H1 (cell line): ENCODE measurements at regions not wholly inside any gene's neighbourhood (a gene's known extent, or its start where the extent isn't known, plus 50 kb on each side); places are given as distances from the start of the nearest gene placed in this dataset.

ENCODE experiments used
- CTCF ChIA-PET: fragments of 300-600 bp; sonication (Branson Sonifier 250); formaldehyde crosslinking; loops from one replicate; lab custom pipeline; 2021; ENCODE audit not compliant: partially characterized antibody; lab: Charles Lee
- POLR2A ChIA-PET: fragments of 300-600 bp; sonication (Branson Sonifier 250); formaldehyde crosslinking; loops from one replicate; lab custom pipeline; 2021; ENCODE audit warnings: inconsistent platforms; ENCODE audit not compliant: partially characterized antibody; lab: Charles Lee
- DNase-seq, 2 experiments: peaks; one replicate each; pipeline versions ENCODE4 v3.0.0 to v3.0.0-alpha.2; 2010 to 2022; ENCODE audit warnings: low spot score in 2 of 2, low read depth in 1 of 2, mixed read lengths in 1 of 2
- FAIRE-seq: peaks from 2 replicates; lab custom pipeline; 2011; peaks lifted over from hg19 to GRCh38; lab: Jason Lieb, UNC
- H2AFZ ChIP-seq: 2 replicates; pipeline ENCODE4 v1.8.1; 2012; ENCODE audit warnings: low read length, inconsistent platforms
- H2AK5ac ChIP-seq: 2 replicates; pipeline ENCODE4 v1.6.1; 2013; ENCODE audit warnings: low read depth, low read length
- H2BK120ac ChIP-seq: replicated peaks from 2 replicates; pipeline ENCODE3; 2013; ENCODE audit warnings: low read depth, low read length, inconsistent platforms
- H2BK12ac ChIP-seq: 2 replicates; pipeline ENCODE4 v1.6.1; 2013; ENCODE audit warnings: low read depth, low read length
- H2BK15ac ChIP-seq: 2 replicates; pipeline ENCODE4 v1.6.1; 2013; ENCODE audit warnings: low read length
- H2BK20ac ChIP-seq: 2 replicates; pipeline ENCODE4 v1.6.1; 2013; ENCODE audit warnings: low read length
- H2BK5ac ChIP-seq: 2 replicates; pipeline ENCODE4 v1.6.1; 2013; ENCODE audit warnings: low read depth, low read length
- H3K14ac ChIP-seq: 2 replicates; pipeline ENCODE4 v1.6.1; 2013; ENCODE audit warnings: inconsistent platforms; ENCODE audit not compliant: insufficient read length
- H3K18ac ChIP-seq: 2 replicates; pipeline ENCODE4 v1.6.1; 2013; ENCODE audit warnings: low read length; ENCODE audit errors: extremely low read depth
- H3K23ac ChIP-seq: 2 replicates; pipeline ENCODE4 v1.6.1; 2013; ENCODE audit warnings: inconsistent platforms; ENCODE audit not compliant: insufficient read length
- H3K23me2 ChIP-seq: 2 replicates; pipeline ENCODE4 v1.6.1; 2013; ENCODE audit warnings: low read depth, low read length
- H3K27ac ChIP-seq: 2 replicates; pipeline ENCODE4 v1.6.1; 2011; ENCODE audit warnings: low read depth, low read length, inconsistent platforms
- H3K27me3 ChIP-seq, 4 experiments: replicated peaks in 1 of 4; 1 replicate in 1 of 4; 2 replicates in 3 of 4; pipeline versions ENCODE4 v1.6.1 to v1.8.1; 2011 to 2013; ENCODE audit warnings: low read length in 3 of 4, mild to moderate bottlenecking in 3 of 4, inconsistent platforms in 2 of 4, mixed read lengths in 2 of 4, moderate library complexity in 1 of 4; ENCODE audit not compliant: control insufficient read depth in 3 of 4, insufficient read depth in 3 of 4; ENCODE audit errors: extremely low read depth in 1 of 4
- H3K36me3 ChIP-seq, 4 experiments: 2 replicates each; pipeline versions ENCODE4 v1.6.1 to v1.8.1; 2011 to 2013; ENCODE audit warnings: mild to moderate bottlenecking in 4 of 4, low read length in 3 of 4, moderate library complexity in 2 of 4, control low read depth in 1 of 4, inconsistent platforms in 1 of 4; ENCODE audit not compliant: insufficient read depth in 4 of 4, control insufficient read depth in 2 of 4
- H3K4ac ChIP-seq: replicated peaks from 2 replicates; pipeline ENCODE3; 2013; ENCODE audit warnings: low read length, low read depth, mixed read lengths, inconsistent platforms; ENCODE audit not compliant: insufficient read length
- H3K4me1 ChIP-seq, 4 experiments: replicated peaks in 1 of 4; 1 replicate in 1 of 4; 2 replicates in 3 of 4; pipeline versions ENCODE4 v1.6.1 to v1.8.1; 2011 to 2013; ENCODE audit warnings: low read length in 3 of 4, inconsistent platforms in 2 of 4, mixed read lengths in 1 of 4; ENCODE audit not compliant: insufficient read depth in 4 of 4, control insufficient read depth in 3 of 4
- H3K4me2 ChIP-seq, 2 experiments: 2 replicates each; pipeline versions ENCODE4 v1.6.1 to v1.8.1; 2011 to 2013; ENCODE audit warnings: low read depth in 2 of 2, low read length in 2 of 2, control low read depth in 1 of 2, inconsistent platforms in 1 of 2, mild to moderate bottlenecking in 1 of 2; ENCODE audit not compliant: insufficient read depth in 1 of 2
- H3K4me3 ChIP-seq, 4 experiments: fragments of 200-600, 300-600 bp in 1 of 4; sonication (generic), shearing (Covaris generic), sonication (Bioruptor Twin) in 1 of 4; 2 replicates each; pipeline versions ENCODE4 v1.5.1 to v1.8.1; 2011 to 2016; ENCODE audit warnings: low read length in 4 of 4, low read depth in 3 of 4, control low read depth in 2 of 4, inconsistent platforms in 2 of 4, mild to moderate bottlenecking in 2 of 4, mixed read lengths in 1 of 4, moderate library complexity in 1 of 4; ENCODE audit not compliant: insufficient read depth in 2 of 4; ENCODE audit errors: extremely low read depth in 1 of 4
- H3K56ac ChIP-seq: replicated peaks from 2 replicates; pipeline ENCODE3; 2013; ENCODE audit warnings: low read depth, mild to moderate bottlenecking, mixed read lengths, low read length, inconsistent platforms; ENCODE audit not compliant: insufficient read length
- H3K79me1 ChIP-seq: 2 replicates; pipeline ENCODE4 v1.6.1; 2013; ENCODE audit warnings: low read depth, low read length, control low read depth
- H3K79me2 ChIP-seq, 2 experiments: 2 replicates each; pipeline versions ENCODE4 v1.6.1 to v1.8.1; 2012 to 2013; ENCODE audit warnings: low read length in 2 of 2, mild to moderate bottlenecking in 2 of 2, inconsistent platforms in 1 of 2; ENCODE audit not compliant: insufficient read depth in 2 of 2, control insufficient read depth in 1 of 2
- H3K9ac ChIP-seq, 4 experiments: replicated peaks in 1 of 4; 1 replicate in 1 of 4; 2 replicates in 3 of 4; pipeline versions ENCODE4 v1.6.1 to v1.8.1; 2011 to 2013; ENCODE audit warnings: low read depth in 3 of 4, low read length in 3 of 4, control low read depth in 2 of 4, mild to moderate bottlenecking in 2 of 4, moderate library complexity in 2 of 4, inconsistent platforms in 1 of 4; ENCODE audit errors: extremely low read depth in 1 of 4
- H3K9me3 ChIP-seq, 2 experiments: 2 replicates each; pipeline versions ENCODE4 v1.6.1 to v1.8.1; 2012 to 2013; ENCODE audit warnings: mild to moderate bottlenecking in 2 of 2, moderate library complexity in 2 of 2, control low read depth in 1 of 2, inconsistent platforms in 1 of 2, low read depth in 1 of 2, low read length in 1 of 2, mixed read lengths in 1 of 2; ENCODE audit not compliant: insufficient read depth in 2 of 2
- H4K20me1 ChIP-seq, 2 experiments: replicated peaks in 1 of 2; 2 replicates each; pipeline versions ENCODE3 to v1.8.1; 2011 to 2013; ENCODE audit warnings: inconsistent platforms in 2 of 2, low read length in 2 of 2, mild to moderate bottlenecking in 1 of 2; ENCODE audit not compliant: insufficient read depth in 2 of 2, control insufficient read depth in 1 of 2
- H4K5ac ChIP-seq: 2 replicates; pipeline ENCODE4 v1.6.1; 2013; ENCODE audit warnings: low read length, low read depth, mixed read lengths, inconsistent platforms; ENCODE audit not compliant: insufficient read length
- H4K8ac ChIP-seq: 2 replicates; pipeline ENCODE4 v1.8.0; 2013; ENCODE audit warnings: mild to moderate bottlenecking, moderate library complexity, low read length, inconsistent platforms; ENCODE audit not compliant: insufficient read depth; ENCODE audit errors: extremely low read depth
- H4K91ac ChIP-seq: replicated peaks from 2 replicates; pipeline ENCODE3; 2013; ENCODE audit warnings: low read length, mixed read lengths, inconsistent platforms; ENCODE audit not compliant: insufficient read length
- CHD1 ChIP-seq: IDR thresholded peaks from 2 replicates; pipeline ENCODE4 v1.6.1; 2012; ENCODE audit warnings: low read depth, low read length, improper control_type of control experiment
- CHD2 ChIP-seq: IDR thresholded peaks from 2 replicates; pipeline ENCODE4 v1.6.1; 2012; ENCODE audit warnings: low read length, improper control_type of control experiment
- CTBP2 ChIP-seq: IDR thresholded peaks from 2 replicates; pipeline ENCODE4 v1.7.0; 2011; ENCODE audit warnings: borderline replicate concordance, mild to moderate bottlenecking, moderate library complexity, mixed read lengths, low read length; ENCODE audit not compliant: insufficient read depth, insufficient read length
- CTCF ChIP-seq, 3 experiments: IDR thresholded peaks; 1 replicate in 2 of 3; 2 replicates in 1 of 3; pipeline versions ENCODE4 v1.5.1 to v1.6.1; 2011; ENCODE audit warnings: low read length in 3 of 3, mild to moderate bottlenecking in 3 of 3, inconsistent platforms in 2 of 3, low read depth in 1 of 3, moderate library complexity in 1 of 3; ENCODE audit not compliant: insufficient read depth in 1 of 3; ENCODE audit errors: control extremely low read depth in 1 of 3
- RAD21 ChIP-seq, 2 experiments: IDR thresholded peaks in 1 of 2; conservative IDR thresholded peaks in 1 of 2; 2 replicates each; pipeline ENCODE4 v1.6.1; 2011; ENCODE audit warnings: low read depth in 2 of 2, low read length in 2 of 2, improper control_type of control experiment in 1 of 2, inconsistent platforms in 1 of 2, mild to moderate bottlenecking in 1 of 2, moderate library complexity in 1 of 2
- WGBS, 2 experiments: shearing (Covaris generic) in 1 of 2; methylation state at CpG; one replicate each; pipeline versions ENCODE4 v1.1.6 to v1.1.7; 2013 to 2015; ENCODE audit warnings: low lambda C conversion rate in 2 of 2, mixed read lengths in 2 of 2, inconsistent platforms in 1 of 2, low coverage in 1 of 2, missing lambda C conversion rate in 1 of 2; ENCODE audit not compliant: insufficient replicate concordance in 2 of 2, insufficient coverage in 1 of 2, insufficient read length in 1 of 2; ENCODE audit errors: extremely low coverage in 1 of 2, missing lambda C conversion rate in 1 of 2; 5-methylcytosine and 5-hydroxymethylcytosine counted together

- 77% methylated on average over 2 of the region's 2 CpGs; no CpG with 5 or more reads in 1 of the 2 experiments for WGBS, 2 experiments
- CTCF ChIA-PET = interaction anchor here (0.6 to 1.7 kb wide), 5 partner anchors 17 to 1758 kb away, joined by 3 to 5 read pairs (median 4); no protein-coding TSS in a partner anchor
- POLR2A ChIA-PET = no interaction called here
These were observed 145.6 kb downstream of the TMEM132E start for GRCh38 chr17:34725008-34725407.

More at GRCh38 chr17:34725008-34725407, 145.6 kb downstream of the TMEM132E start:
- no peak overlapping the region for H3K18ac ChIP-seq
- DNase-seq (no peak), FAIRE-seq (no peak)
- H3K36me3 ChIP-seq = no peaks in the 10 kb centered on the region
- H3K9me3 ChIP-seq = no peaks in the 10 kb centered on the region
- no peak overlapping the region for H3K23ac ChIP-seq
- H2BK120ac ChIP-seq = no peak overlapping the region
- no peak overlapping the region for H4K5ac ChIP-seq
- H2AFZ ChIP-seq = no peak overlapping the region
- H3K79me2 ChIP-seq = no peaks in the 10 kb centered on the region
- H4K8ac ChIP-seq = no peak overlapping the region
- no peak overlapping the region for H2AK5ac ChIP-seq
- no peaks in the 10 kb centered on the region for H3K23me2 ChIP-seq
- H3K56ac ChIP-seq = no peak overlapping the region
- no peak overlapping the region for H3K4me2 ChIP-seq
- no peak overlapping the region for H2BK20ac ChIP-seq
- H3K4me1 ChIP-seq = no peaks in the 10 kb centered on the region; a peak in 1 of 7 replicates
- H3K4ac ChIP-seq = no peak overlapping the region
- H2BK5ac ChIP-seq = no peak overlapping the region
- no peaks in the 10 kb centered on the region; a peak in 1 of 7 replicates for H3K27me3 ChIP-seq
- H4K20me1 ChIP-seq = no peaks in the 10 kb centered on the region
- H3K79me1 ChIP-seq = no peaks in the 10 kb centered on the region
- H3K27ac ChIP-seq = no peak overlapping the region
- no peak overlapping the region for H3K4me3 ChIP-seq
- no peak overlapping the region for H3K9ac ChIP-seq
- no peak overlapping the region for H3K14ac ChIP-seq
- H2BK15ac ChIP-seq = no peak overlapping the region
- TF ChIP-seq CTCF (IDR thresholded peaks at IDR 0.05; ENCODE audit: control extremely low read depth in 1 of 3, insufficient read depth in 1 of 3, low read depth in 1 of 3, low read length in 3 of 3) (peak in 2 of 3 experiments; percentile 21 to 27; a peak in 1 of 4 replicates), CHD1 (no peak), RAD21 (IDR thresholded peaks at IDR 0.05 in 1 of 2, conservative IDR thresholded peaks at IDR 0.05 in 1 of 2; ENCODE audit: low read depth in 2 of 2, low read length in 2 of 2) (peak; percentile 15 to 42; a peak in 3 of 4 replicates), CTBP2 (no peak), CHD2 (no peak)
- TF ChIP-seq, all 59 proteins: peak for 2
- H2BK12ac ChIP-seq = no peak overlapping the region
- H4K91ac ChIP-seq = no peak overlapping the region
